ENCODE measurements at regions not wholly inside any gene's neighbourhood (a gene's known extent, or its start where the extent isn't known, plus 50 kb on each side); places are given as distances from the start of the nearest gene placed in this dataset.

GRCh38 chr2:155653176-155653575 is 679.3 kb downstream of the NR4A2 start:
- no peak overlapping the region for H4K91ac ChIP-seq (ENCODE audit: insufficient read length, low read depth, low read length)
- H3K4me2 ChIP-seq (ENCODE audit: insufficient read depth, insufficient read length, low read length) = no peak overlapping the region
- no peak overlapping the region for H2BK120ac ChIP-seq (ENCODE audit: low read depth, low read length, poor library complexity, severe bottlenecking)
- H3K23ac ChIP-seq (ENCODE audit: insufficient read length, low read depth, low read length) = no peak overlapping the region
- H4K5ac ChIP-seq (ENCODE audit: insufficient read length, low read depth, low read length) = no peak overlapping the region
- H3K56ac ChIP-seq (ENCODE audit: insufficient read length, low read depth, low read length) = no peak overlapping the region
- no peaks in the 10 kb centered on the region for H3K4me1 Mint-ChIP-seq
- no peaks in the 10 kb centered on the region for H3K27me3 Mint-ChIP-seq (ENCODE audit: low read depth)
- H3K18ac ChIP-seq (ENCODE audit: insufficient read length, low read depth, low read length) = no peak overlapping the region
- H3K36me3 Mint-ChIP-seq (ENCODE audit: insufficient read depth in 1 of 3, low read depth in 3 of 3) = no peaks in the 10 kb centered on the region
- no peak overlapping the region for H2AFZ ChIP-seq (ENCODE audit: low read length)
- H3K23me2 ChIP-seq (ENCODE audit: insufficient read length, low read depth, low read length, poor library complexity, severe bottlenecking) = no peaks in the 10 kb centered on the region
- H2BK12ac ChIP-seq (ENCODE audit: insufficient read length, low read depth, low read length) = no peak overlapping the region
- no peaks in the 10 kb centered on the region for H4K20me1 ChIP-seq (ENCODE audit: control insufficient read depth, insufficient read depth, insufficient read length)
- no peaks in the 10 kb centered on the region for H3K4me1 ChIP-seq (ENCODE audit: insufficient read depth, low read length)
- H3K27ac ChIP-seq (ENCODE audit: insufficient read length, low read depth, low read length) = no peak overlapping the region
- H2BK5ac ChIP-seq (ENCODE audit: insufficient read length, low read length) = no peak overlapping the region
- H3K9me3 Mint-ChIP-seq = no peaks in the 10 kb centered on the region
- no peak overlapping the region for H4K8ac ChIP-seq (replicated peaks; ENCODE audit: insufficient read length, low read depth, low read length)
- no peak overlapping the region for H2AK5ac ChIP-seq (ENCODE audit: insufficient read length, low read length)
- H3K79me1 ChIP-seq (ENCODE audit: insufficient read depth, low read depth, low read length, poor library complexity, severe bottlenecking) = no peaks in the 10 kb centered on the region
- no peak overlapping the region for H3K9ac ChIP-seq (ENCODE audit: extremely low read depth, insufficient read length, low read length)
- WGBS (ENCODE audit: extremely low coverage, insufficient read length, low lambda C conversion rate) = no CpG with 5 or more reads among the region's 1 CpG
- H3K27me3 ChIP-seq (ENCODE audit: insufficient read depth, low read length) = no peaks in the 10 kb centered on the region
- no peak overlapping the region for H3T11ph ChIP-seq (ENCODE audit: low read length)
- no peaks in the 10 kb centered on the region for H3K79me2 ChIP-seq (ENCODE audit: insufficient read depth, low read length)
- H3K4me3 Mint-ChIP-seq = no peak overlapping the region
- H3K27ac Mint-ChIP-seq = no peak overlapping the region
- H3K14ac ChIP-seq (ENCODE audit: insufficient read depth, low read length) = no peak overlapping the region
- no peak for DNase-seq
- no peaks in the 10 kb centered on the region for H3K9me3 ChIP-seq (ENCODE audit: control insufficient read depth, low read depth, low read length)
- H2BK15ac ChIP-seq (ENCODE audit: low read depth, low read length) = no peak overlapping the region
- no peak for TF ChIP-seq CTCF (conservative IDR thresholded peaks at IDR 0.05)
- no peak overlapping the region for H3K4ac ChIP-seq (ENCODE audit: low read depth, low read length)
- no peak overlapping the region for H2BK20ac ChIP-seq (ENCODE audit: low read depth, low read length, poor library complexity, severe bottlenecking)

All from H9 (cell line).